ENCODE measurements at regions not wholly inside any gene's neighbourhood (a gene's known extent, or its start where the extent isn't known, plus 50 kb on each side); places are given as distances from the start of the nearest gene placed in this dataset.

- no peak for DNase-seq
These were observed 291.4 kb downstream of the DYSF start for GRCh38 chr2:71744781-71745180.

- no peak for DNase-seq
These were observed 290.8 kb downstream of the DYSF start for GRCh38 chr2:71743995-71744675.

- no peak for DNase-seq
These were observed 289.7 kb downstream of the DYSF start for GRCh38 chr2:71742953-71743601.

GRCh38 chr2:71736986-71737385 lies 283.6 kb downstream of the DYSF start:
- DNase-seq = no peak

GRCh38 chr2:71736091-71736861 lies 282.9 kb downstream of the DYSF start:
- DNase-seq = peak; percentile 6
